IMR-90 (cell line): ENCODE measurements at regions not wholly inside any gene's neighbourhood (a gene's known extent, or its start where the extent isn't known, plus 50 kb on each side); places are given as distances from the start of the nearest gene placed in this dataset.
"Not testable (repeated sequence)": the region's sequence is repeated elsewhere in the genome, so short reads cannot be mapped to it uniquely, and the experiment has no call there.

ENCODE experiments used
- ATAC-seq: fragments of 200-7000 bp; cut with Tn5 transposase; 2 replicates; pipeline ENCODE4 v1.9.1; 2020; ENCODE audit warnings: low read depth, mild to moderate bottlenecking, moderate library complexity
- BruUV-seq: library from RNA; stranded (reverse); fragments of 400-500 nt; replicated peaks from 2 replicates; lab custom pipeline; 2021; lab: Mats Ljungman, UMichigan
- CTCF ChIA-PET: fragments of 300-600 bp; formaldehyde crosslinking; extraction: SDS; loops from one replicate; lab custom pipeline; 2021; ENCODE audit warnings: antibody characterized with exemption; lab: Yijun Ruan, JAX
- POLR2A ChIA-PET: fragments of 300-600 bp; sonication (Branson Sonifier 250); formaldehyde crosslinking; loops from one replicate; lab custom pipeline; 2022; ENCODE audit warnings: antibody characterized with exemption; ENCODE audit not compliant: unreplicated experiment; lab: Charles Lee
- DNase-seq: peaks from one replicate; pipeline ENCODE4 v3.0.0; 2013
- H2AFZ ChIP-seq: replicated peaks from 2 replicates; pipeline ENCODE3; 2013; ENCODE audit warnings: low read length, mild to moderate bottlenecking; ENCODE audit not compliant: poor library complexity
- H2AK5ac ChIP-seq: 2 replicates; pipeline ENCODE4 v1.6.1; 2013; ENCODE audit warnings: low read depth, low read length, inconsistent platforms
- H2AK9ac ChIP-seq: replicated peaks from 2 replicates; pipeline ENCODE3; 2013; ENCODE audit warnings: mild to moderate bottlenecking, low read depth, low read length, moderate library complexity; ENCODE audit not compliant: poor library complexity
- H2BK120ac ChIP-seq: 2 replicates; pipeline ENCODE4 v1.6.1; 2013; ENCODE audit warnings: low read depth, low read length, inconsistent platforms
- H2BK15ac ChIP-seq: 3 replicates; pipeline ENCODE4 v1.6.1; 2013; ENCODE audit warnings: low read depth, low read length, inconsistent platforms
- H2BK20ac ChIP-seq: 2 replicates; pipeline ENCODE4 v1.6.1; 2013; ENCODE audit warnings: low read depth, mild to moderate bottlenecking, inconsistent platforms, low read length, moderate library complexity
- H2BK5ac ChIP-seq: 2 replicates; pipeline ENCODE4 v1.6.1; 2013; ENCODE audit warnings: mild to moderate bottlenecking, low read depth, low read length, inconsistent platforms; ENCODE audit not compliant: poor library complexity, severe bottlenecking
- H3K14ac ChIP-seq: replicated peaks from 2 replicates; pipeline ENCODE4 v1.6.1; 2013; ENCODE audit warnings: low read depth, low read length, inconsistent platforms
- H3K18ac ChIP-seq: 2 replicates; pipeline ENCODE4 v1.6.1; 2013; ENCODE audit warnings: low read depth, low read length, control low read depth
- H3K23ac ChIP-seq: 2 replicates; pipeline ENCODE4 v1.6.1; 2013; ENCODE audit warnings: low read depth, low read length, inconsistent platforms
- H3K27ac ChIP-seq: 2 replicates; pipeline ENCODE4 v1.5.1; 2013; ENCODE audit warnings: mild to moderate bottlenecking, control low read depth, low read length; ENCODE audit not compliant: insufficient read depth
- H3K27me3 ChIP-seq: 2 replicates; pipeline ENCODE4 v1.6.1; 2013; ENCODE audit warnings: low read length; ENCODE audit not compliant: control insufficient read depth, insufficient read depth
- H3K36me3 ChIP-seq: 2 replicates; pipeline ENCODE4 v1.6.1; 2013; ENCODE audit warnings: low read length, mixed read lengths; ENCODE audit not compliant: control insufficient read depth, insufficient read depth
- H3K4ac ChIP-seq: 2 replicates; pipeline ENCODE4 v1.6.1; 2013; ENCODE audit warnings: low read depth, low read length, inconsistent platforms
- H3K4me1 ChIP-seq: 2 replicates; pipeline ENCODE4 v1.6.1; 2013; ENCODE audit warnings: low read length, mixed read lengths; ENCODE audit not compliant: control insufficient read depth, insufficient read depth
- H3K4me2 ChIP-seq: 2 replicates; pipeline ENCODE4 v1.6.1; 2013; ENCODE audit warnings: low read depth, mild to moderate bottlenecking, control low read depth, low read length, moderate library complexity
- H3K4me3 ChIP-seq: 2 replicates; pipeline ENCODE4 v1.5.1; 2013; ENCODE audit warnings: low read depth, mild to moderate bottlenecking, control low read depth, low read length, moderate library complexity; ENCODE audit not compliant: insufficient read depth
- H3K56ac ChIP-seq: 2 replicates; pipeline ENCODE4 v1.6.1; 2013; ENCODE audit warnings: low read length, inconsistent platforms; ENCODE audit not compliant: insufficient read depth; ENCODE audit errors: extremely low read depth
- H3K79me1 ChIP-seq, 2 experiments: 2 replicates each; pipeline ENCODE4 v1.6.1; 2013; ENCODE audit warnings: low read length in 2 of 2, inconsistent platforms in 1 of 2, low read depth in 1 of 2
- H3K9ac ChIP-seq: 2 replicates; pipeline ENCODE4 v1.6.1; 2013; ENCODE audit warnings: low read depth, low read length, control low read depth
- H3K9me1 ChIP-seq: 2 replicates; pipeline ENCODE4 v1.6.1; 2013; ENCODE audit warnings: low read length, inconsistent platforms; ENCODE audit not compliant: insufficient read depth
- H3K9me3 ChIP-seq: 2 replicates; pipeline ENCODE4 v1.6.1; 2013; ENCODE audit warnings: low read length; ENCODE audit not compliant: control insufficient read depth, insufficient read depth
- H4K20me1 ChIP-seq: 2 replicates; pipeline ENCODE4 v1.6.1; 2013; ENCODE audit warnings: low read length, inconsistent platforms; ENCODE audit not compliant: insufficient read depth
- H4K5ac ChIP-seq: 2 replicates; pipeline ENCODE4 v1.6.1; 2013; ENCODE audit warnings: mild to moderate bottlenecking, low read depth, low read length, control low read depth
- H4K8ac ChIP-seq, 2 experiments: 2 replicates each; pipeline ENCODE4 v1.6.1; 2013; ENCODE audit warnings: low read depth in 2 of 2, low read length in 2 of 2, control low read depth in 1 of 2, inconsistent platforms in 1 of 2
- H4K91ac ChIP-seq: 2 replicates; pipeline ENCODE4 v1.6.1; 2013; ENCODE audit warnings: low read depth, low read length, inconsistent platforms; ENCODE audit not compliant: insufficient read depth
- BHLHE40 ChIP-seq: fragments of 150-350 bp; IDR thresholded peaks from 2 replicates; pipeline ENCODE4 v1.6.1; 2016; ENCODE audit warnings: mild to moderate bottlenecking, low read depth, low read length
- MAFK ChIP-seq: IDR thresholded peaks from 2 replicates; pipeline ENCODE4 v1.6.1; 2012; ENCODE audit warnings: low read depth, low read length, improper control_type of control experiment
- POLR2A ChIP-seq: IDR thresholded peaks from 2 replicates; pipeline ENCODE4 v1.6.1; 2012; ENCODE audit warnings: mild to moderate bottlenecking, low read depth, low read length
- WGBS, 2 experiments: methylation state at CpG; one replicate each; pipeline versions ENCODE4 v1.1.5 to v1.1.7; 2013; ENCODE audit warnings: missing lambda C conversion rate in 2 of 2; ENCODE audit not compliant: insufficient read length in 1 of 2; ENCODE audit errors: extremely low coverage in 2 of 2; 5-methylcytosine and 5-hydroxymethylcytosine counted together
- dilution Hi-C: fragments of 300-500 bp; cut with HindIII; formaldehyde crosslinking; loops from one replicate; pipeline ENCODE4 v1.14.3; 2018; ENCODE audit warnings: low sequenced_read_pairs; ENCODE audit not compliant: unreplicated experiment
- in situ Hi-C: fragments of 300-500 bp; cut with MboI; formaldehyde crosslinking; loops from 3 replicates; pipeline ENCODE4 v1.14.3; 2019; ENCODE audit warnings: low sequenced_read_pairs, inconsistent platforms, mixed read lengths
- intact Hi-C: fragments of 100-400 bp; cut with micrococcal nuclease; formaldehyde crosslinking; loops from 2 replicates; pipeline ENCODE4 v1.10.0; 2022

- Histone ChIP-seq H3K79me1 (no peaks in the 10 kb centered on the region), H4K91ac (no peak overlapping the region), H3K4me1 (no peaks in the 10 kb centered on the region), H2BK15ac (no peak overlapping the region), H4K20me1 (no peaks in the 10 kb centered on the region), H3K4me3 (no peak overlapping the region), H3K56ac (no peak overlapping the region), H3K9me1 (no peaks in the 10 kb centered on the region), H4K5ac (no peak overlapping the region), H2AK9ac (no peak overlapping the region), H2BK120ac (no peak overlapping the region), H3K18ac (no peak overlapping the region), H3K23ac (no peak overlapping the region), H3K36me3 (no peaks in the 10 kb centered on the region), H3K4ac (no peak overlapping the region), H4K8ac (no peak overlapping the region), H3K4me2 (no peak overlapping the region), H2AFZ (no peak overlapping the region), H3K27me3 (no peaks in the 10 kb centered on the region), H3K9ac (no peak overlapping the region), H2BK20ac (no peak overlapping the region), H3K27ac (no peak overlapping the region), H3K14ac (no peak overlapping the region), H2BK5ac (no peak overlapping the region), H2AK5ac (no peak overlapping the region), H3K9me3 (no peaks in the 10 kb centered on the region)
- no CpG with 5 or more reads among the region's 27 CpGs for WGBS, 2 experiments
- POLR2A ChIA-PET = no interaction called here
- no peak for DNase-seq
- BruUV-seq = no TSS peak
- no peak for ATAC-seq
- dilution Hi-C loops (no loop called here), in situ Hi-C loops (no loop called here), intact Hi-C loops (no loop called here)
- CTCF ChIA-PET = no interaction called here
- TF ChIP-seq MAFK = no peak
- no peak for TF ChIP-seq BHLHE40
- TF ChIP-seq POLR2A = no peak
These were observed 684.4 kb upstream of the PCDH9 start for GRCh38 chr13:67914535-67914934.

- H3K79me1 ChIP-seq, H3K4ac ChIP-seq, intact Hi-C loops, H4K91ac ChIP-seq, in situ Hi-C loops, H2AFZ ChIP-seq, DNase-seq, H3K14ac ChIP-seq, H4K8ac ChIP-seq, H2AK5ac ChIP-seq, H3K9me3 ChIP-seq, H3K4me3 ChIP-seq, CTCF ChIA-PET, H3K27me3 ChIP-seq, H3K18ac ChIP-seq, H2BK20ac ChIP-seq, H3K27ac ChIP-seq, H3K4me2 ChIP-seq, H2AK9ac ChIP-seq, H4K5ac ChIP-seq, H3K9me1 ChIP-seq, H3K56ac ChIP-seq, H2BK5ac ChIP-seq, H3K9ac ChIP-seq, H3K23ac ChIP-seq, dilution Hi-C loops, POLR2A ChIA-PET, H3K4me1 ChIP-seq, H3K36me3 ChIP-seq, ATAC-seq, H4K20me1 ChIP-seq, H2BK15ac ChIP-seq, BruUV-seq, H2BK120ac ChIP-seq: not testable (repeated sequence)
- no CpG with 5 or more reads among the region's 8 CpGs for WGBS, 2 experiments
These were observed 672.8 kb upstream of the PCDH9 start for GRCh38 chr13:67902960-67903359.
